ENCODE measurements at regions not wholly inside any gene's neighbourhood (a gene's known extent, or its start where the extent isn't known, plus 50 kb on each side); places are given as distances from the start of the nearest gene placed in this dataset.
A peak's percentile ranks its signal among the peaks of the same experiment; 100 is the strongest.

- no peak for DNase-seq
These were observed 339.2 kb downstream of the DCAF12L2 start for GRCh38 chrX:125826774-125827451.

- DNase-seq, result no peak
These were observed 319.8 kb downstream of the DCAF12L2 start for GRCh38 chrX:125846271-125846670.

- DNase-seq, result no peak
These were observed 315.4 kb downstream of the DCAF12L2 start for GRCh38 chrX:125850693-125851092.

- no peak for DNase-seq
These were observed 282.9 kb downstream of the DCAF12L2 start for GRCh38 chrX:125883169-125883568.

- DNase-seq, result no peak
These were observed 271.1 kb downstream of the DCAF12L2 start for GRCh38 chrX:125894947-125895346.

GRCh38 chrX:125895518-125895917 is 270.6 kb downstream of the DCAF12L2 start:
- no peak for DNase-seq

GRCh38 chrX:125926295-125926694 is 239.8 kb downstream of the DCAF12L2 start:
- DNase-seq, result no peak

GRCh38 chrX:125940985-125941384 is 225.1 kb downstream of the DCAF12L2 start:
- DNase-seq, result no peak

- DNase-seq, result no peak
These were observed 218.6 kb downstream of the DCAF12L2 start for GRCh38 chrX:125947501-125947900.

GRCh38 chrX:125952973-125953372 is 213.1 kb downstream of the DCAF12L2 start:
- no peak for DNase-seq

GRCh38 chrX:125953814-125954213 is 212.3 kb downstream of the DCAF12L2 start:
- DNase-seq, result no peak

- no peak for DNase-seq
These were observed 211.9 kb downstream of the DCAF12L2 start for GRCh38 chrX:125954236-125954635.

GRCh38 chrX:125977851-125978250 is 188.2 kb downstream of the DCAF12L2 start:
- no peak for DNase-seq

- DNase-seq, result peak; percentile 61
These were observed 167.7 kb downstream of the DCAF12L2 start for GRCh38 chrX:125998432-125998831.

GRCh38 chrX:126027229-126027628 is 138.9 kb downstream of the DCAF12L2 start:
- no peak for DNase-seq

GRCh38 chrX:126030021-126030420 is 136.1 kb downstream of the DCAF12L2 start:
- no peak for DNase-seq

- no peak for DNase-seq
These were observed 102.1 kb downstream of the DCAF12L2 start for GRCh38 chrX:126063984-126064383.

GRCh38 chrX:126064901-126065541 is 101.1 kb downstream of the DCAF12L2 start:
- DNase-seq, result no peak

GRCh38 chrX:126065901-126066660 is 100.0 kb downstream of the DCAF12L2 start:
- no peak for DNase-seq
